Transverse colon (tissue), 4 donors: ENCODE measurements at regions not wholly inside any gene's neighbourhood (a gene's known extent, or its start where the extent isn't known, plus 50 kb on each side); places are given as distances from the start of the nearest gene placed in this dataset.

Experiments used
- CTCF ChIP-seq, 5 experiments: fragments of 200-600 bp in 3 of 5; fragments of 450-650 bp in 2 of 5; sonication (generic) in 3 of 5; IDR thresholded peaks; 1 replicate in 2 of 5; 2 replicates in 3 of 5; pipeline ENCODE4 v1.5.1; 2016 to 2017; ENCODE audit warnings: antibody characterized with exemption in 5 of 5, inconsistent platforms in 3 of 5, mild to moderate bottlenecking in 2 of 5, moderate library complexity in 1 of 5
- EP300 ChIP-seq: sonication (generic); formaldehyde crosslinking; IDR thresholded peaks from one replicate; pipeline ENCODE4 v1.6.1; 2017; ENCODE audit warnings: antibody characterized with exemption, low read depth
- POLR2A ChIP-seq: fragments of 450-650 bp; IDR thresholded peaks from one replicate; pipeline ENCODE4 v1.6.1; 2016; ENCODE audit warnings: antibody characterized with exemption, mild to moderate bottlenecking, moderate library complexity
- POLR2AphosphoS5 ChIP-seq, 3 donors: sonication (generic); formaldehyde crosslinking; IDR thresholded peaks; one replicate each; pipeline ENCODE4 v1.6.1; 2016; ENCODE audit warnings: antibody characterized with exemption in 3 of 3

DNA sequence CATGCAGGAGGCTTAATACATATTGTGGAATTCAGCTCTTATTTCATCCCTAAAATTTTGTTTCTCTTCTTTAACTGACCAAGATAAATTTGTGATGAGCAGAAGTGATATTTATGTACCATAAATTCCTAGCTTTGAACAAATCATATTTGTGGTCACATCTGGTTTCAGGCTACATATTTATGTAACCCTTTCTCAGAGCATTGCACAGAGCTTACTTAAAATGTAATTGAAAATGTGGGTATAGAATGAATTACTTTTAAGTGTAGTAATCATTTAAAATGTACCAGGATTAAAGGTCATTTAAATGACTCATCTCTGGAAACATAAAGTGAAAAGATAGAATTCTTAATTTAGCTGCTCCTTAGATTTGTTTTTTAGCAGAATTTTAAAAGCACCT, 129.9 kb upstream of the FRMD6 start:
- TF ChIP-seq CTCF (IDR thresholded peaks at IDR 0.05): no peak
- no peak for TF ChIP-seq EP300
- TF ChIP-seq POLR2A: no peak
- no peak for TF ChIP-seq POLR2AphosphoS5 (IDR thresholded peaks at IDR 0.05)
